Hepatic stellate cell (primary cell): ENCODE measurements at regions not wholly inside any gene's neighbourhood (a gene's known extent, or its start where the extent isn't known, plus 50 kb on each side); places are given as distances from the start of the nearest gene placed in this dataset.

Experiments
- DNase-seq: peaks from one replicate; pipeline ENCODE4 v3.0.0; 2011; ENCODE audit warnings: low spot score

DNA sequence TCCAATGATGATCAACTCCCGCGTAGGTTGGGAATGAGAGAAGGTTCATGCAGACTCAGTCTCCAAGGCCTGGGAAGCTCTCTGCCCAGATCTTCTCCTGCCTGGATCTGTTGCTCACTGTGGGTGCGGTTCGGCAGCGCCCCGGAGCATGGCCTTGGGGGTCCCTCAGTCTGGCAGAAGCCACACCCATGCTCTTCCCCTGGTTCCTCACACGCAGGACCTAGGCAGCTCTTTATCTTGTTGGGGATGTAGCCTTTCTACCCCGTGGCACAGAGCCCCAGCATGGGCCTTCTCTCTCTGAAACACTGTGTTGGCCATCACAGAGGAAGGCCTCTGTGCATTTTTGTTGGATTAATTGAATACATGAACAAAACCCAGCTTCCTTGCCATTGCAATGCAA is 1461.6 kb downstream of the BRD1 start:
- DNase-seq, result no peak

DNA sequence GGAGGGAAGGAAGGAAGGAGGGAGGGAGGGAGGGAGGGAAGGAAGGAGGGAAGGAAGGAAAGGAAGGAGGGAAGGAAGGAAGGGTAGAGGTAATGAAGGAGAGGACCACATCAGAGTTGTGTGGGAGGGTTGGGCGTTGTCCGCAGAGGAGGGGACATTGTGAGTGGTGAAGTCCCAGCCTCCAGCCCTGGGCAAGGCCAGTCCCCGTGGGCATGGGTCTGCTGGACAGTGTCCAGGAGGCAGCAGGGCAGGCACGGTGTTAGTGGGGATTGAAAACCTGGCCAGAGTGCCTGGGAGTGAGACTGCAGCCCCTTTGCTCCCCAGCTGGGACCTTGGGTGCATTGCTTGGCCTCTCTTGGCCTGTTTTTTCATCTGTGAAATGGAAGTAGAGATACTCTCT is 1462.3 kb downstream of the BRD1 start:
- DNase-seq, result no peak

DNA sequence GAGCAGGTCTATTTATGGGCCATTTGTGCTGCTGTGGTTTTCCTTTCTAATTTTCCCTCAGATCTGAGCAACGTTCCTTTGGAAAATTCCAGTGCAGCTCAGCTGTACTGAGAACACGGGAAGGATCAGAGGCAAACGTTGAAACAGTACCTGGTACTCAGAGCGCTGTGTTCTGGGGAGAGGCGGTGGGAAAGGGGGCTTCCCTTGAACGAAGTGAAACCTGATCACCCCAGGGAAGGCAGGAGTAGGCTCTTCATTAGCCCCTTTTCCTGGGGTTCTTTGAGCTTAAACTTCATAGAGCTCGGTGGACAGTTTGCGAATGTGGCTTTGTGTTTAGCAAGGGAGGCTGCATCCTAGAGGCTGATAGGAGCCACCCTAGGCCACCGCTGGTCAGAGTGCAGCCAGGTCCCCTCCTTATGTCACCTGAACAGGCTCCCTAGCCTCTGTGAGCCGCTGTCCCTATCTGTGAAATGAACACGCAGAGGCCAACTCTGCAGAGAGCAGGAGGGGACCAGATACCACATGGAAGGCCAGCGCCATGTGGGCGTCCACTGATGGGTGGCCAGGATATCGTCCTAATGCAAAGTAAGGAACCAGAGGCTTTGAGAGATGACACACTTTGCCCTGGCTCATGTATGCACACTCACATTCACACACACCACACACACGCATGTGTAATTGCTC is 1464.8 kb downstream of the BRD1 start:
- DNase-seq, result no peak

DNA sequence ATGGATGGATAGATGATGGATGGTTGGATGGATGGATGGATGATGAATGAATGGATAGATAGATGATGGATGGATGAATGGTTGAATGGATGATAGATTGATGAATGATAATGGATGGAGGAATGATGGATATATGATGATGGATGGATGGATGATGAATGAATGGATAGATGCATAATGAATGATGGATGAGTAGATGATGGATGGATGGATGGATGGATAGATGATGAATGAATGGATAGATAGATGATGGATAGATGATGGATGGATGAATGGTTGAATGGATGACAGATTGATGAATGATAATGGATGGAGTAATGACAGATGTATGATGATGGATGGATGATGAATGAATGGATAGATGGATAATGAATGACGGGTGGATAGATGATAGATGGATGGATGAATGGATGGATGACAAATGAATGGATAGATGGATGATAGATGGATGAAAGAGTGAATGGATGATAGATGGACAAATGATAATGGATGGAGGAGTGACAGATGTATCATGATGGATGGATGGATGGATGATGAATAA is 1466.5 kb downstream of the BRD1 start:
- no peak for DNase-seq

DNA sequence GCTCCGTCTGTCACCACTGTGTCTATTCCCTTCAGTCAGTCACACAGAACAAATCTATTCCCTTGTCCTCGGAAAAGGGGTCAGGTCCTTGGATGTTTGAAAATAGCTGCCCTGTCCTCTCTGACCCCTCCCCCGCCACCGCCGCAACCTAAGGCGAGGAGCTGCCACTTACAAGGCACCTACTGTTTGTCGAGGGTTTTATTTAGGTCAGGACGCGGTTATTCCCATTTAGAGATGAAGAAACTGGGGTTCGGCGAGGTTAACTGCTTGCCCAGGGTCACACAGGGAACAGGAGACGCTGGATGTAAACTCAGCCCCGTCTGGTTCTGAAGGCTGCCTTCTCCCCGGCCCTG is 1468.1 kb downstream of the BRD1 start:
- DNase-seq, result no peak

DNA sequence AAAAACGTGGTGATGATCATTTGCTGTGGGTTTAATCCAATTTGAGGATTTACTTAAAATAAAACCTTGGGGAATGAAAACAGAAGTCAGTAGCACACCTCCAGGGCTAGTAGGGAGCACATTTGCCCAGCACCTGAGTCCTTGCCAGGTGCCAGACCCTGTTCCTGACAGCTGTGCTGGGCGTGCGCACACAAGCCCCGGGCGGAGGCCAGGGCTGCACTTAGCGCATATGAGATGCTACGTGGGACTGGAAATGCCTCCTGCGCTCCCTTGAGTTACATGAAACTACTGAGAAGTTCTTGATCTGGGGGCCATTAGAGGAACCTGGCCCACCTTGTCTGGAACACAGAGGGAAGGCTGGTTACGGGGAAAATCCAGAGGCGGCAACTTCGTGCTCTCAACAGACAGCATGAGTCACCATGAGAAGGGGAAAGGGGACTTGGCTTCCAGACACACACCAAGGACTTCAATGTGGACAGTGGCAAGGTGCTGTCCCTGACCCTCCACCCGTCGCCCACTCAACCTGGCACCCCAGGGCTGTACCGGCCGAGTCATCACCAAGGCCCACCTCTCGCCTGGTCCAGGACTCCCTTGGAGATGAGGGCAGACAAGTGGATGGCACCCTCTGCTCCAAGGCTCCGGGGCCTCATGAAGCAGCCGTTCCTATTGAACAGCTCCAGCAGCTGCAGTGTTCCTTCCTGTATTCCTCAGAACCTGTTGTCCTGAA is 1468.6 kb downstream of the BRD1 start:
- DNase-seq, result no peak

DNA sequence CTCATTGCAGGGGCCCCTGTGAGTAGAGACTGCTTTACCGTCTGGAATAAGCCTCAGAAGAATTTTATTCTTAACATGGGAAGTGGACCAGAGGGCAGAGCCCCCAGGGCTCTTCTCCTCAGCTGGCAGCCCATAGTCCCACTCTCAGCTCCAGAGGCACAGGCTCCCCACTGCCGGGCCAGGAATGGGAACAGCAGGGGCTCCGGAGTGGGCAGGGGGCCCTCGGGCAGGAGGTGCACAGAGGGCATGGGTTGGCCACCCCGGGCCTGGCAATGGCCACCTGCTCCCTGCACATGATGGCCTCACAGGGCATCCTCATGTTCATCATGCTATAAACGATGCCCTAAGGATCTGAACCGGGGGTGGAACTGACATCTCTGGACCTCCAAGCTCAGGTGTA is 1469.7 kb downstream of the BRD1 start:
- DNase-seq, result no peak

DNA sequence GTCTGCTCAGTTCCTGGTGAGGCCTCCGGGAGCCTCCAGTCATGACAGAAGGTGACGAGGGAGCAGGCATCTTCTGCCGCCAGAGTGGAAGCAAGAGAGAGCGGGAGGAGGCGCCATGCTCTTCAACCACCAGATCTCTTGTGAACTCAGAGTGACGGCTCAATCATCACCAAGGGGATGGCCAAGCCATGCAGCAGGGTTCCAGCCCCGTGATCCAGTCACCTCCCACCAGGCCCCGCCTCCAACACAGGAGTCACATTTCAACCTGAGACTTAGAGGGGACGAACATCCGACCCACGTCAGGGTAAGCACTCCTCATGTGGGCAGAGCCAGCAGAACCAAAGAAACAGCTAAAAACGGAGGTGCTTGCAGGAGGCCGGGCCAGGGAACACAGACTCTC is 1470.5 kb downstream of the BRD1 start:
- DNase-seq, result no peak

DNA sequence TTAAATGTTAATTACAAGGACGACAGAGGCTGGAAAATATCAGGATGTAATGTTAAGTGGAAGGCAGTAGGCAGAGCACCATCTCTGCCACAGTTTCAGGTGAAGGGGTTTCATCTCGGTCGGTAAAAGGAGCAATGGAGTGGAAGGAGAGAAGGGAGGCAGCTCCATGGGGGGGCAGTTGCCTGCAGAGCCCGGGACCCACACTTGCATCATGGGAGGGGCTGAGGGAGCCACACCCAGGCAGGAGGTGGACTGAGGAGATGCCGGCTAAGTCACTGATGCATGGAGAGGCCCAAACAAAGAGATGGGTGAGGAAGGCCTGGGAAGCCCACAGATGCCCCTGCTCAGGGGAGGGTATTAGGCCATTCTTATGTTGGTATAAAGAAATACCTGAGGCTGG is 1470.9 kb downstream of the BRD1 start:
- DNase-seq, result no peak

DNA sequence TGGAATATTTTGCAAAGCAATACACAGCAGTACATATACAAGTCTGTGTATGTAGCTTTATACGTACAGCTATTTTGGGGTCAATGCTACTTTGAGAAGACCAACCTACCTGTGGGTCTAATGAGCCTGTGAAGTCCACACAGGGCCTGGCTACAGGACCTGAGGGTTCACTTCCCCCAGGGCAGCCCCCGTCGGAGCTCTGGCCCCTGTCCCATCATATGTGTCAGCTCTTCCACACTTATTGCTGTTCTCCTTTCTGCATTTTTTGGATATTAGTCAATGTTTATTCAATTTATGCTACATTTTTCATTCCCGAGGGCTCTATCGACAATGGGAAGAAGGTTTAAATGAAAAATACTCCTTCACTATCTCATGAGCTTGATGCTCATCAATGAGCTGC is 1473.6 kb downstream of the BRD1 start:
- DNase-seq, result no peak

DNA sequence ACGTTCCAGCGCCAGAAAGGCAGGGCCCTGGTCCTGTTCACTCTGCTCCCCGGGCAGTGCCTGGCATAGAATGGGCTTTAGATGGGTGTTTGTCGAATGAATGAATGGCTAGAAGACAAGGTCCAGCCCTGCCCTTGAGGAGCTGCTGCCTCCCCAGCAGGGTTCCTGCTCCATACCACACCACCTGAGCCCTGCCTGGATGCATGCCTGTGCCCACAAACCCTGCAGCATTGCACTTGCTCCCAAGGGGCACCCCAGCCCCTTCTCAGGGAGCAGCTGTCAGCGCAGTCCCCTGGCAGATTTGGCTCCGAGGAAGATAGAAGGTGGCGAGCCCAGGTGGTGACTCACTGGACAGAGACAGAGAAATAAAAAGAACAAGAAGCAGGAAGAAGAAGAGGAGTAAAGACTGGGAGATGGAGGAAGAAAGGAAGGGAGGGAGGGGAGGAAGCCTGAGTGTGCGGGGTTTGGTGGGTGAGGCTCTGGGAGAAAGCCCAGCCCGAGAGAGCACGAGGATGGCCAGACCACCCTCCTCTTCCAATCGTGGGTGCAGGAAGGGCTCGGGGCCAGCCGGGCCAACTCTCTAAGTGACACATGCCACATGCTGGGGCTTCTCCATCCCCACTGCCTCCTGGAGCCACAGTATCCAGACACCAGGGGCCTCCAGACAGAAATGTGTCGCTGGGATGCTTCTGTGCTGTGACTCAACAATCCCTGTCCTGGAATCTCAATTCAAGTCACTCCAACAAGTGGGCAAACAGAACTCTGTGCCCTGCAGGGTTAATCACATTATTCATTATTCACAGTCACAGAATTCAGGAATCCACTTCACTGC is 1474.3 kb downstream of the BRD1 start:
- no peak for DNase-seq

DNA sequence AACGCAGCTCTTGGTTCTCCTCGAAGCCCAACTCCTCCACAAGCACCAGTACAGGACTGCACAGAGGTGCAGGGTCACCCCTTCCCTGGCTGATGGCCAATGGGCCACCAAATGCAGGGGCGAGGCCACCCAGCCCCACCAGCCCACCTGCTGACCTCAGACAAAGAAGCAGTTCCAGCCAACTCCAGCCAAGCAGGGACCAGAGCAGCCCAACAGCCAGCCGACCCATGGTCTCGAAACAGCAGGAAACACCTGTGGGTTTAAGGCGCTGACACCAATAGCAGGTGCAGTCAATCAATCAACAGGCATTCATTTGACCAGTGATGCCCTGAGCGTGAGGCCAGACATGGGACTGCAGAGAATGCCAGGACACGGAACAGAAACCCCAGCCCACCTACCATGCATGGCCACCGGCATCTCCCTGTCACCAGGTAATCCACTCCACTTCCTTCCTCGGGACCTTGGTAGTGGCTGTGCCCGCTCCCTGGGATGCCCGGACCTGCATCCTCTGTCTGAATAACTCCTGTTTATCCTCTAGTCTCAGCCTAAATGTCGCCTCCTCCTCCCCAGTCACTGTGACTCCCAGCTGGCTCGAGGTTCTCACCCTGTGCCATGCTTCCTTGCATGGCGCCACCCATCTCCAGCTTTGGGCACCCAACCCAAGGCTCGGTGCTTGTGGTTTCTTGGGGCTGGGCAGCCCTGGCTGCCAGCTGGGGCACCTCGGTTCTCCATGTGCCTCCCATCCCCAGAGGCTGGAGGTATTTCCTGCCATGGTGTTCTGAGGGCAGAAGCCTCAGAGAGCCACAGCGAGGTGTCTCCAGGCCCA is 1475.4 kb downstream of the BRD1 start:
- DNase-seq, result no peak

DNA sequence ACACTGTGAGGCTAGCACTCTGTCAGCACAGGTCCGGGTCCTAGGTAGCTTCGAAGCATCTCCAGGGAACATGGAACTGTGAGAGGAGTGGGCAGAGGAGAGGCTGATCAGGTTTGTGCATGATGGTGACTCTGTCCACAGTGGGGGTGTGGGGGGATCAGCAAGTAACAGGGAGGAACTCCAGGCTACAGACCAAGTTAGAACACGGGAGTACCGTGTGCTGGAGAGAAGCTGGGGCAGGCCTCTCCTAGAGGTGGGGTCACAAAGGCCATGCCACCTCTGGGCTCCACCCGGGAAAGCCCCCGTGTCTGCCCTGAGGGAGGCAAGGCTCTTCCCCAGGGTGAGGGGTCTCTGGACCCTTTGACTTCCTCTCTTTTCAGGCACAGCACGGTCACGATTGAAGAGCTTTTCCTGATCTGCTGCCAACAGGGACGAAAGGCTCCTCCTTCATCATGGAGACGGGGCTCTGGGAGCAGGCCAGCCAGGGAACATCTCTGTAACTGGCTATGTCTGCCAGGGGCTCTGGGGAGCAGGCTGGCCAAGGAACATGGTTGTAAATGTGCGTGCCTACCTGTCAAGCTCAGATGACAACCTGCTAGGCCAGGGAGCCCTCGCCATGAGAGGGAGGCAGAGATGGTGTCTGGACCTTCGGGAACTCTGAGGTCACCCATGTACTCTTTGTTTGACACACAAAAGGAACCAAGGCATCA is 1476.1 kb downstream of the BRD1 start:
- DNase-seq, result no peak

DNA sequence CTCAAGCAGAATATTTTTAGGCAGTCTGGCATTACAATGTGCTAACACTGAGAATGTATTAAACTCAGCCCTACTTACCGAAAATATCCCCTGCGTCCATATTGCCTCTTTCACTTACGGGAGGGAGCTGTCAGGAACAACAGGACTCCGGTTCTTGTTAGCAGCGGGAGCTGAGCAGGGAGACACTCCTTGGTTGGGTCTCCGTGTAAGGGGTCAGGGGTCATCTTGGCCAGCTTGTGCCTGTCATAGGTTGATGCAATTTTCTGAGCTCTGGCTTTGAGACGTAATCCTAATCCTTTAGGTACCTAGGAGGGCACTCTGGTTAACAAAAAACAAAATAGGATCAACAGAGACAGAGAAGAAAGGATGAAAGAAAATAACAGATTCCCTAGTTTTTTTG is 1477.2 kb downstream of the BRD1 start:
- DNase-seq, result no peak

DNA sequence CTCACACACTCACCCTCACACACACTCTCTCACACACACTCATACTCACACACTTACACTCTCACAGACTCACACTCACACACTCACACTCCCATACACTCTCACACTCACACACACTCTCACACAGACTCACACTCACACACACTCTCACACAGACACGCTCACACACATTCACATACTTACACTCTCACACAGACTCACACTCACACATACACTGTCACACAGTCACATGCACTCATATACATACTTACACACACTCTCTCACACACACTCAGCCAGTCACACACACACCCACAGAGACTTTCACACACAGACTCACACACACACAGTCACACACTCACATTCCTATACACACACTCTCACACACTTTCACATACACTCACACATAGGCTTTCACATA is 1478.8 kb downstream of the BRD1 start:
- DNase-seq, result no peak

DNA sequence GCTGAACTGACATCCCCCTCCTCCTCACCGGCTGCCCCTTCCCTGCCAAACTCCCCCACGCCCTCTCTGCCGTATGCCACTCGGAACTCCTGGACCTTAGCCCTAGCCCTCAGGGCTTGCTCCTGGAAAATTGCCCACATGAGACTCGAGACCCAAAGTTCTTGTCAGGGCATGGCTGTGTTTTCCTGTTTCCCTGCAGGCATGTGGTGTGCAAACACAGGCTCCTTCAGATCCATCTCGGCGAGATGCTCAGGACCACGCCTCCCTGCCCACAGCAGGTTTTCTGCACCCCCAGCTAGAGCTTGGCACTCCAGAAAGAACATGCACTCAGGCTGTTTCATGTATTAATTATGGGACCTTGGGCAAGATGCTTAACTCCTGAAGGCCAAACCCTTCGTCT is 1480.4 kb downstream of the BRD1 start:
- no peak for DNase-seq

DNA sequence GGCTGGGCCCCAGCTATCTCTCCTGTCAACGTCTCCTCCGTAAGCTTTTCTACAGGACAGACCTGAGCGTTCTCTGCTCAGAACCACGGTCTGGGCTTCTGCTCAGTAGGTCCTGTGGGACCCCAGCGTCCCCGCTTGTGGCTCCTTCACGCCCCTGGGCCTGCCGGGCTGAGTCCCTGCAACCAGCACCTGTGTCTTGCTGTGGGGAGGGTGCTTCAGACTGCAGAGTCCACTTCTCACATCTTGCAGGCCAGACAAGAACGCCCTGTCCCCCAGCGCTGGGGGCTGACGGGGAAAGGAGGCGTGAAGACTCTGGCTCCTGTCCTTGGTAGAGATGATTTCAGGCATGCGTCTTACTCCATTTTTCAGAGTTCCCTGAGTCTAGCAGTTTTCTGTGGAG is 1480.8 kb downstream of the BRD1 start:
- no peak for DNase-seq

DNA sequence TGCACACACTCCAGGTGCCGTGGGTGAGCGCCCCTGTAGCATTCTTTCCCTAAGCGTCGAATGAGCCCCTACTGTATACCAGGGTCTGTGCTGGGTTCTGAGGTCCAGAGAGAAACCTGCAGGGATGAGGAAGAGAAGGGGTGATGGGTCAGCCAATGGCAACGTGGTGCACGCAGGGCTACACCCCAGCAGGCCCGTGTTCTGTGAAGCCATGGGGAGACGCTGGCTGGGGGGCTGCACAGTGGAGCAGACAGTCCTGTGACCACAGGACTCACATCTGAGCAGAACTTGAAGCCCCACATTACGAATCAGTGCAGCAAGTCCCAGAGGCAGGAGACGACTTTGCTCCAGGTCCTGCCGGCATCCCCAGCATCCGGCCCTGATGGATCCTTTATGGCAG is 1481.4 kb downstream of the BRD1 start:
- no peak for DNase-seq

DNA sequence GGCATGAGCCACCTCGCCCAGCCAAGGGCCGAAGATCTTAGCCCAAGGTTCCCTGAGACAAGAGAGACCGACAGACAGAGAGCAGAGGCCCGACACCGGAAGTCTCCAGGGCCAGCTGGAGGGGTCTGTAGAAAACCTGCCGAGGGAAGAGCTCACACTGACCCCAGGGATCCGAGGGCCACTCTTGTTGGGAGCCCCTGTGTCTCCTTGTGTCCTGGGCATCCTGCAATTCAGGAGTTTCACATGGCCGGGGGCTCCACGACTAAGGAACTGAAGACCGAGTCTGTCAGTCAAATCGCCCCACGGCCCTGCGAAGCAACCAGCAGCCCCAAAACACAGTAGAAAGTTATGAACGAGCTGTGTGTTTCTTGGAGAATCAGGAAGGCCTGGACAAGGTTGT is 1482.0 kb downstream of the BRD1 start:
- no peak for DNase-seq

DNA sequence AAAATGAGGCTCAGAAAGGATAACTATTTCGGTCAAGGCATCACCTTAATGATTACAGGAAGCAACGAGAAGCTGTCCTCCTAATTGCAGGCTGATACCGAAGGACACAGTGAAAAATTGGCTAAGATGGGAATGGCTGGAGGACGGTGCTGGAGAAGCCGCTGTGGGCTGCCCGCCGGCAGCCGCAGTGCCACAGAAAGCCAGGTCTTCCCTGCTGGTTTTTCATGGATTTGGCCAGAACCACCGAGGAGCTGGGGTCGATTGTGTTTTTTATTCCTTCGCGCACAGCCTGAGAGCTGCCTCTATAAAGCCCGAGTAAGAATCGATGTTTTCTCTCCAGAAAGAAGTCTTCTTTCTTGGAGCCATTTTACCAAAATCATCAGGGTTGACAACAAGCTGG is 1484.2 kb downstream of the BRD1 start:
- DNase-seq, result no peak

DNA sequence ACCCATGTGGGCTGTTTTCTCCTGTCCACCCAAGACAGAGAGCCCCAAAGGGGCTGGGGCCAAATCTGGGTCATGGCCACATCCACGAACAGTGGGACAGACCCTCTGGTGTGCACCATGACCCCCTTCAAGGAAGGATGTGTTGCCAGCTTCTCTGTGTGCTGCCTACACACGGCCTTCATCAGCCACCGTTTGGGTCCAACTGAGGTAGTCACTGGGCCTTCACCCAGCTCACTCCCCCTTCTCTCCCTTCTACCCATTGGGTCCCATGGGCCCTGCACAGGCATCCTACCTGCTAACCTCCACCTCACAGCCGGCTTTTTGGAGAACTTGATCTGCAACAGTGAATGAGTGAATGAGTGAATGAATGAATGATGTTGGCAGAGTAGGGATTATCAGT is 1484.9 kb downstream of the BRD1 start:
- DNase-seq, result no peak

DNA sequence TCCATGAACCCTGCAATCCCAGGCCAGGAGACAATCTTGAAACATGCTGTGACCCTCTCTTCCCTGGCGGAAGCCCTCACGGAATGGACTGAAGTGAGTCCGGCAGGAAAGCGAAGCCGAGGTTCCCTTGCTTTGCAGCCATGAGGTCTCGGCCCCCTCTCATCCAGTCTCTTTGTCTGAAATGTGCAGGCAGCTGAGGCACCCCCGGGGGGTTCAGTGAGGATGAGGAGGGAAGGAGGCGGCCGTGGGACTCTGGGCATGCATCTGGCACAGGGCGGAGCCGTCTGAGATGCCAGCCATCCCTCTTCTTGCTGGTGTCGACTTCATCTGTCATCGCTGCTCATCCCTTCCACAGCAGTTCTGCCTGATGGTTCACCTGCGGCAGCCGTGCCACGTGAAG is 1485.7 kb downstream of the BRD1 start:
- no peak for DNase-seq
